ENCODE measurements at regions not wholly inside any gene's neighbourhood (a gene's known extent, or its start where the extent isn't known, plus 50 kb on each side); places are given as distances from the start of the nearest gene placed in this dataset.

GRCh38 chr1:244918421-244919319 is 54.3 kb upstream of the HNRNPU start (continued):
- TF ChIP-seq GTF2B (IDR thresholded peaks at IDR 0.05; ENCODE audit: extremely low read depth, insufficient read length) (no peak), ZNF586 (CRISPR knock-in tag; conservative IDR thresholded peaks at IDR 0.05) (no peak), ZNF324 (CRISPR knock-in tag; IDR thresholded peaks at IDR 0.05) (no peak), ZMIZ1 (IDR thresholded peaks at IDR 0.05; ENCODE audit: low read depth in 2 of 2, low read length in 2 of 2) (no peak), CSDE1 (IDR thresholded peaks at IDR 0.05) (no peak), CREB1 (IDR thresholded peaks at IDR 0.05) (peak; percentile 54; the same call in 1 of the 2 replicates), CREB1 (CRISPR knock-in tag; IDR thresholded peaks at IDR 0.05) (peak; percentile 63), HDAC1 (IDR thresholded peaks at IDR 0.05) (peak in 1 of 2 experiments; percentile 76; a peak in 2 of 4 replicates), C11orf30 (IDR thresholded peaks at IDR 0.05; ENCODE audit: low read depth) (no peak), BRD4 (IDR thresholded peaks at IDR 0.05) (peak; percentile 62; the same call in 1 of the 2 replicates), ZBTB7A (IDR thresholded peaks at IDR 0.05; ENCODE audit: borderline replicate concordance, control insufficient read depth, low read depth, low read length) (peak; percentile 86; the same call in 1 of the 2 replicates), MCM2 (IDR thresholded peaks at IDR 0.05; ENCODE audit: low read depth) (no peak), ZNF12 (CRISPR knock-in tag; IDR thresholded peaks at IDR 0.05) (no peak), RB1 (IDR thresholded peaks at IDR 0.05; ENCODE audit: low read depth) (peak; percentile 72), ZNF24 (IDR thresholded peaks at IDR 0.05) (no peak), TEAD2 (tag; IDR thresholded peaks at IDR 0.05) (no peak), HDGF (IDR thresholded peaks at IDR 0.05) (no peak), SAFB (IDR thresholded peaks at IDR 0.05; ENCODE audit: borderline replicate concordance, low read depth, low read length) (peak; percentile 98), TAF1 (IDR thresholded peaks at IDR 0.05; ENCODE audit: control insufficient read depth, extremely low read depth, insufficient read depth, low read length, severe bottlenecking) (peak; percentile 65), TARDBP (IDR thresholded peaks at IDR 0.05) (no peak), ZNF280B (CRISPR knock-in tag; IDR thresholded peaks at IDR 0.05) (no peak)
- TF ChIP-seq, protein P1, sequence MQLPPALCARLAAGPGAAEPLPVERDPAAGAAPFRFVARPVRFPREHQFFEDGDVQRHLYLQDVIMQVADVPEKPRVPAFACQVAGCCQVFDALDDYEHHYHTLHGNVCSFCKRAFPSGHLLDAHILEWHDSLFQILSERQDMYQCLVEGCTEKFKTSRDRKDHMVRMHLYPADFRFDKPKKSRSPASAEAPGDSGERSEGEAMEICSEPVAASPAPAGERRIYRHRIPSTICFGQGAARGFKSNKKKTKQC (CRISPR knock-in tag; IDR thresholded peaks at IDR 0.05): peak; percentile 98
- TF ChIP-seq, protein P2, sequence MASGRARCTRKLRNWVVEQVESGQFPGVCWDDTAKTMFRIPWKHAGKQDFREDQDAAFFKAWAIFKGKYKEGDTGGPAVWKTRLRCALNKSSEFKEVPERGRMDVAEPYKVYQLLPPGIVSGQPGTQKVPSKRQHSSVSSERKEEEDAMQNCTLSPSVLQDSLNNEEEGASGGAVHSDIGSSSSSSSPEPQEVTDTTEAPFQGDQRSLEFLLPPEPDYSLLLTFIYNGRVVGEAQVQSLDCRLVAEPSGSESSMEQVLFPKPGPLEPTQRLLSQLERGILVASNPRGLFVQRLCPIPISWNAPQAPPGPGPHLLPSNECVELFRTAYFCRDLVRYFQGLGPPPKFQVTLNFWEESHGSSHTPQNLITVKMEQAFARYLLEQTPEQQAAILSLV (tag; IDR thresholded peaks at IDR 0.05): no peak

Measured in K562 (cell line).